Smooth muscle cell (in vitro differentiated cells): ENCODE measurements at regions not wholly inside any gene's neighbourhood (a gene's known extent, or its start where the extent isn't known, plus 50 kb on each side); places are given as distances from the start of the nearest gene placed in this dataset.

Experiments used
- DNase-seq: peaks from one replicate; lab custom pipeline; 2025; ENCODE audit not compliant: unreplicated experiment; lab: John Stamatoyannopoulos, UW
- H2AFZ ChIP-seq: fragments of 200-600 bp; sonication (generic); 2 replicates; pipeline ENCODE4 v1.6.0; 2016; ENCODE audit warnings: antibody characterized with exemption, low read depth, mild to moderate bottlenecking
- H3F3A ChIP-seq: fragments of 200-600 bp; sonication (generic); 2 replicates; pipeline ENCODE4 v1.6.0; 2017; ENCODE audit warnings: antibody characterized with exemption, low read depth
- H3K27ac ChIP-seq: fragments of 200-600 bp; sonication (generic); 2 replicates; pipeline ENCODE4 v1.5.1; 2016; ENCODE audit warnings: low read depth, mild to moderate bottlenecking
- H3K27me3 ChIP-seq: fragments of 200-600 bp; sonication (generic); 2 replicates; pipeline ENCODE4 v1.6.1; 2016; ENCODE audit warnings: low read depth, mild to moderate bottlenecking
- H3K36me3 ChIP-seq: fragments of 200-600 bp; sonication (generic); 2 replicates; pipeline ENCODE4 v1.5.1; 2016; ENCODE audit warnings: low read depth
- H3K4me1 ChIP-seq: fragments of 200-600 bp; sonication (generic); 2 replicates; pipeline ENCODE4 v1.5.1; 2016; ENCODE audit warnings: low read depth
- H3K4me2 ChIP-seq: fragments of 200-600 bp; sonication (generic); 2 replicates; pipeline ENCODE4 v1.6.0; 2016; ENCODE audit warnings: mild to moderate bottlenecking
- H3K4me3 ChIP-seq: fragments of 200-600 bp; sonication (generic); 2 replicates; pipeline ENCODE4 v1.5.1; 2016; ENCODE audit warnings: mild to moderate bottlenecking
- H3K79me2 ChIP-seq: fragments of 200-600 bp; sonication (generic); 2 replicates; pipeline ENCODE4 v1.6.0; 2016; ENCODE audit warnings: low read depth, mild to moderate bottlenecking
- H3K9ac ChIP-seq: fragments of 200-600 bp; sonication (generic); 2 replicates; pipeline ENCODE4 v1.6.0; 2016; ENCODE audit warnings: low read depth
- H3K9me3 ChIP-seq: fragments of 200-600 bp; sonication (generic); replicated peaks from 2 replicates; pipeline ENCODE4 v1.5.1; 2016; ENCODE audit warnings: low read depth
- H4K20me1 ChIP-seq: fragments of 200-600 bp; sonication (generic); 2 replicates; pipeline ENCODE4 v1.6.0; 2016; ENCODE audit warnings: low read depth
- CTCF ChIP-seq: fragments of 200-600 bp; sonication (generic); IDR thresholded peaks from 2 replicates; pipeline ENCODE4 v1.5.1; 2017; ENCODE audit warnings: borderline replicate concordance, mild to moderate bottlenecking, antibody characterized with exemption; ENCODE audit not compliant: insufficient read depth, poor library complexity, severe bottlenecking
- WGBS: methylation state at CpG from one replicate; pipeline ENCODE4 v1.1.7; 2016; ENCODE audit warnings: low lambda C conversion rate; 5-methylcytosine and 5-hydroxymethylcytosine counted together

GRCh38 chr1:100631015-100631551, 88.5 kb upstream of the VCAM1 start:
- no peak overlapping the region for H3K4me3 ChIP-seq
- H3K4me2 ChIP-seq: no peak overlapping the region
- H3K79me2 ChIP-seq: no peaks in the 10 kb centered on the region
- H3F3A ChIP-seq: peaks cover 5% of the 10 kb centered on the region
- H2AFZ ChIP-seq: no peak overlapping the region
- WGBS: 45% methylated on average over 4 of the region's 4 CpGs
- DNase-seq: no peak
- no peak overlapping the region for H3K9ac ChIP-seq
- H3K27ac ChIP-seq: peak overlapping the region; percentile 50
- no peaks in the 10 kb centered on the region for H3K9me3 ChIP-seq
- TF ChIP-seq CTCF: no peak
- no peaks in the 10 kb centered on the region for H3K27me3 ChIP-seq
- no peaks in the 10 kb centered on the region for H4K20me1 ChIP-seq
- H3K4me1 ChIP-seq: peaks cover 3% of the 10 kb centered on the region
- no peaks in the 10 kb centered on the region for H3K36me3 ChIP-seq

- H2AFZ ChIP-seq: no peak overlapping the region
- no peaks in the 10 kb centered on the region for H4K20me1 ChIP-seq
- no peaks in the 10 kb centered on the region for H3F3A ChIP-seq
- WGBS: 89% methylated on average over 2 of the region's 2 CpGs
- no peaks in the 10 kb centered on the region for H3K27me3 ChIP-seq
- no peaks in the 10 kb centered on the region for H3K79me2 ChIP-seq
- TF ChIP-seq CTCF: no peak
- no peak overlapping the region for H3K4me2 ChIP-seq
- no peak overlapping the region for H3K27ac ChIP-seq
- no peaks in the 10 kb centered on the region for H3K36me3 ChIP-seq
- no peak overlapping the region for H3K9ac ChIP-seq
- H3K9me3 ChIP-seq: no peaks in the 10 kb centered on the region
- no peaks in the 10 kb centered on the region for H3K4me1 ChIP-seq
- no peak for DNase-seq
- H3K4me3 ChIP-seq: no peak overlapping the region
Measured at GRCh38 chr1:100642826-100643225, 76.7 kb upstream of the VCAM1 start.

GRCh38 chr1:100643471-100644196, 75.9 kb upstream of the VCAM1 start:
- Histone ChIP-seq H3F3A (no peaks in the 10 kb centered on the region), H3K4me1 (no peaks in the 10 kb centered on the region), H3K4me3 (no peak overlapping the region), H3K36me3 (no peaks in the 10 kb centered on the region), H4K20me1 (no peaks in the 10 kb centered on the region), H3K4me2 (no peak overlapping the region), H2AFZ (no peak overlapping the region), H3K9me3 (no peaks in the 10 kb centered on the region), H3K27me3 (no peaks in the 10 kb centered on the region), H3K27ac (no peak overlapping the region), H3K79me2 (no peaks in the 10 kb centered on the region), H3K9ac (no peak overlapping the region)
- TF ChIP-seq CTCF: no peak
- WGBS: 70% methylated on average over 4 of the region's 4 CpGs
- DNase-seq: no peak

GRCh38 chr1:100646001-100646400, 73.5 kb upstream of the VCAM1 start:
- WGBS: 81% methylated on average over 4 of the region's 4 CpGs
- Histone ChIP-seq H3K27me3 (no peaks in the 10 kb centered on the region), H3K79me2 (no peaks in the 10 kb centered on the region), H3K4me3 (no peak overlapping the region), H3K4me2 (no peak overlapping the region), H2AFZ (no peak overlapping the region), H3K9ac (no peak overlapping the region), H3K9me3 (peaks cover 5% of the 10 kb centered on the region), H3K36me3 (no peaks in the 10 kb centered on the region), H3K4me1 (no peaks in the 10 kb centered on the region), H4K20me1 (no peaks in the 10 kb centered on the region), H3F3A (no peaks in the 10 kb centered on the region), H3K27ac (no peak overlapping the region)
- DNase-seq: no peak
- no peak for TF ChIP-seq CTCF
